ENCODE measurements at regions not wholly inside any gene's neighbourhood (a gene's known extent, or its start where the extent isn't known, plus 50 kb on each side); places are given as distances from the start of the nearest gene placed in this dataset.

DNA sequence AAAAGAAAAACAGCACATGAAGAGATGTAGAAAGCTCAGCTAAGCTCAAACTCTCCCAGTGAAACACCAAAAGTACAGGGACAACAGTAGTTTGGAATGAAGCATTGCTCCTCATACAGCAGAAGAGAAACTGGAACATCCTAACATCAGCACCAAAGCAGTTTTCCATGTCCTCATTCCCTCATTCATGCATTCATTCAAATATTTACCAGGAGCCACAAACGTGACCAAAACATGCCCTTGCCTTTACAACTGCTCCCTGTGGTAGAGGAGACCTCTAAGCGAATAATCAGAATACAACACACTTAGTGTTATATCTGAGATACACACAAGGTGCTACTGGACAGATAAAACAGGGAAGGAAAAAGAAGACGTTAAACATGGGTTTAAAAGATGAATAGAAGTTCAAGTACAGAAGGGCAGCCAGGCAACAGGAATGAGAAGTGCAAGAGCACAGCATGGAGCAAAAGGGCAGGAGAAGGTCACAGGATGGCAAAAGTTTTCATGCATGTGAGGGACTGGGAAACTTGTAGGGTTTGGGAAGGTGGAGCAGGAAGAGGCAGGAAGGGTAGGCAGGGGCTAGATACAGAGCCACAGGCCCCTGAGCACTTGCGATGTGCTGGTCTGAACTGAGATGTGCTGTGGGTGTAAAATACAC, 58.5 kb upstream of the LMCD1 start:
- no peak for DNase-seq

DNA sequence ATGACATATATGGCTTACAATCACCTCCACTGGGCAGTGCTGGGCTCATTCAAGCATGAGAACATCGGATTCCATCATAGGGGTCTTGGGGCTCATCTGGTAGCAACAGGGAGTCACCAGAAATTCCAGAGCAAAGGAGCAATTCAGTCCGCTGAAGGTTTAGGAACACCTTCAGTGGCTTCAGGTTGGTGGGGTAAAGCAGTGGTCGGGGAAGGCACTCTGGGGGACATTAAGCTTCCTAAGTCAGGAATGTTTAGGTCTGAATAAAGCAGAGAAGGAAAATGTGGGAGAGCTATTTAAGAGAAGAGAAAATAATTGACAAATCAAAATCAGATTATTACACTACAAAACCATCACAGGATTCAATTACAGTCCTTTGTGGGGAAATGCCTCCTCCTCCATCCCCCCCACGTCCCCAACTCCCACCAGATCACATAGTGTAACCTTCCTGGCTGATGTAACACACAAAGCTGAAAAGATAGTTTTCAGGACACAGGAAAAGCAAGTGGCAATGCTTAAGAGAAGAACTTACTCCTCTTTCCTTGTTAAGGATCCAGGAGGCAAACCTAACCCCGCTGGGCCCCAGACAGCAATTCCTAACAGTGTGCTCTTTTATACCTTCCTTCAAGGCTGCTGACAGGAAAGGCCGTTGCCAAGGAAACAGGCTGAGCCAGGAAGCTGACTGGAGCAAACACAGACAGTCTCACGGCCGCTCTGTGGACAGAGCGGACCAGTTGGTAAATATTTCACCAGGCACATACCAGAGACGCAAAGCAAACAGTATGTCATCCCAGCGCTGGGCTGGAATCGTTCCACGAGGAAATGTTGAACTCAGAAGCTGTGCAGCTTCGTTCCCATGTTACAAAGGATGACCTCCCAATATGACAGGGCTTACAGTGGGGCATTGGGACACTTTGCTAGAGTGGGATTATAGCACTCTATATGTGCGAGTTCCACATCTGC, 57.5 kb upstream of the LMCD1 start:
- DNase-seq: no peak

DNA sequence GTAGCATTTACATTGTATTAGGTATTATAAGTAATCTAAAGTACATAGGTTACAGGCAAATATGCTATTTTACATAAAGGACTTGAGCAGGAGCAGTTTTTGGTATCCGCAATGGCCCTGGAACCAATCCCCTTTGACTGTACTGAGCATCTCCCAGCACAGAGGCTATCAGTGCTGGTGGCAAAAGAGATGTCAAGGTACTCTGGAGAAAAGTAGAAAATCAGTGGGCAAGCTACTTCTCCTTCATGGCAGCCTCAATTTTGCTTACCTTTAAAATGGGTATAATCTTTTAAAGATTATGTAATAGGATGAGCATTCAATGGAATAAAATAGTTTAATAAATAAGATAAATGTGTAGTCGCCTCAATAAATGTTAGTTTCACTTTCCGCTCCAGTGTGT, 56.7 kb upstream of the LMCD1 start:
- no peak for DNase-seq

DNA sequence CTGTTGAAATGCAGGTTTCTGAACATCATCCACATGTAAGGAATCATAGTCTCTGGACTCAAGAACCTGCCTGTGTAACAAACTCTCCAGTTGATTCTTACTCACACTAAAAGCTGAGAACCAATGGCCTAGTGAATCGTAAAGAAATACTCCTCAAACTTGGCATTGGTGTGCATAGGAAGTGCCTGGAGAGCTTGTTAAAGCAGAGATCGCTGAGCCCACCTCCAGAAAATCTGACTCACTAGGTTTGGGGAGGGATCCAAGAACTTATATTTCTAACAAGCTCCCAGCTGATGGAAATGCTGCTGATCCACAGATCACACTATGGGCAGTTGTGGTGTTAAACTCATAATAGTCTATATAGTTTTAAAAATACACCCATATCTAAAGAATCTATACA, 55.8 kb upstream of the LMCD1 start:
- DNase-seq: no peak

DNA sequence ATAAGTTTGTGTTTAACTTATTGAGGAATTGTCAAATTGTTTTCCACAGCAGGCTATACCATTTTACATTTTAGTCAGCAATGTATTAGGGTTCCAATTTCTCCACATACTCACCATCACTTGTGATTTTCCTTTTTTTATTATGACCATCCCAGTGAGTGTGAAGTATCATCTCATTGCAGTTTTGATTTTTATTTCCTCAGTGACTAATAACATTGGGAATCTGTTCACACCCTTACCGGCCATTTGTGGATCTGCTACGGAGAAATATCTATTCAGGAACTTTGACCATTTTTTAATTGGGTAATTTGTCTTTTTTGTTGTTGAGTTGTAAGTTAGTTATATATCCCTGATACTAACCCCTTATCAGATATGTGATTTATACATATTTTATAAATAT, 54.8 kb upstream of the LMCD1 start:
- no peak for DNase-seq

DNA sequence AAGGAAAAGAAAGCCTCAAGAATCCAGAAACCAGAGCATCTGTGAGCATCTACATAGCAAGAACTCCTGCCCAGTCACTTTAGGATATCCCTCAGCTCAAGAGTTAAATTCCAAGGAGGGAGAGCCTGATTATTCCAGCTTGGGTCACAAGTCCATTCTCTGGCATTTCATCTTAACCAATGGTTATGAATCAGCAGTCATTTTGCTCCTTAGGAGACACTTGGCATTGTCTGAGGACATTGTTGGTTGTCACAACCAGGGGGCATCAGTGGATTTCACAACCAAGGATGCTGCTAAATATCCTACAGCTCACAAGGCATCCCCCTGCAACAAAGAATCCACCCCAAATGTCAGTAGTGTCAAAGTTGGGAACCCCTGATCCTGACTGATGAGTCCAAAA, 51.0 kb upstream of the LMCD1 start:
- DNase-seq: no peak

DNA sequence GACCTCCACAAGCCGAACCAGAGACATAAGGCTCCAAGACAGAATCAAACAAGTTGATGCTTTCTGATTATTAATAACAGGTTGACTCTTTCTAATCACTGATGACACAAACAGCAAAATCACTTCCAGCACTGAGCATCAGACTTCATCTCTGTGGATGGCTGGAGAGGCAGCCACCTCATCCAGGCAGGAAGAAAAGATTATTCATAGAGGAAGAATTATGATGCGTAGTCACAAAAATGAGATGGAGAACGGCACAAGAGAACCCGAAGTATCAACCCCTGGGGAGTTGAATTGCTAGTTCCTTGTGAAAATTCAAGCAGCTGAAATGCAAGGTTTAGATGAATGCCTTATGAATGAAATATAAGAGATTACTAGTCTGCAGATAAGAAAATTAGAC, 49.9 kb upstream of the LMCD1 start:
- no peak for DNase-seq

Data from activated naive CD4-positive, alpha-beta T cell treated with anti-CD3 and anti-CD28 coated beads, Interleukin-2, amount 50 U/mL, for 16 hours (primary cell).